KMS-11 (cell line): ENCODE measurements at regions not wholly inside any gene's neighbourhood (a gene's known extent, or its start where the extent isn't known, plus 50 kb on each side); places are given as distances from the start of the nearest gene placed in this dataset.

Experiments
- H2AFZ ChIP-seq: fragments of 200-600 bp; sonication (generic); 2 replicates; pipeline ENCODE4 v1.6.1; 2016; ENCODE audit warnings: antibody characterized with exemption, mixed run types, low read depth
- H3K27ac ChIP-seq: fragments of 200-600 bp; sonication (generic); 2 replicates; pipeline ENCODE4 v1.6.1; 2016; ENCODE audit warnings: mild to moderate bottlenecking, mixed run types
- H3K27me3 ChIP-seq: fragments of 200-600 bp; sonication (generic); 2 replicates; pipeline ENCODE4 v1.6.1; 2017; ENCODE audit warnings: mild to moderate bottlenecking, low read depth, mixed run types, moderate library complexity; ENCODE audit not compliant: insufficient read depth
- H3K36me3 ChIP-seq: fragments of 200-600 bp; sonication (generic); 2 replicates; pipeline ENCODE4 v1.6.1; 2017; ENCODE audit warnings: mild to moderate bottlenecking, mixed run types; ENCODE audit not compliant: insufficient read depth
- H3K4me1 ChIP-seq: fragments of 200-600 bp; sonication (generic); 2 replicates; pipeline ENCODE4 v1.6.1; 2016; ENCODE audit warnings: mild to moderate bottlenecking, low read depth, mixed run types; ENCODE audit not compliant: poor library complexity, severe bottlenecking
- H3K4me2 ChIP-seq: fragments of 200-600 bp; sonication (generic); 2 replicates; pipeline ENCODE4 v1.7.0; 2016; ENCODE audit warnings: mild to moderate bottlenecking, mixed run types
- H3K4me3 ChIP-seq: fragments of 200-600 bp; sonication (generic); IDR thresholded peaks from 2 replicates; pipeline ENCODE4 v1.6.1; 2017; ENCODE audit warnings: low read depth, low read length, mixed read lengths; ENCODE audit not compliant: insufficient read depth
- H3K79me2 ChIP-seq: fragments of 200-600 bp; sonication (generic); 2 replicates; pipeline ENCODE4 v1.6.1; 2016; ENCODE audit warnings: low read depth, mixed run types; ENCODE audit not compliant: insufficient read depth
- H3K9ac ChIP-seq: fragments of 200-600 bp; sonication (generic); 2 replicates; pipeline ENCODE4 v1.6.1; 2016; ENCODE audit warnings: mild to moderate bottlenecking, mixed run types
- H4K20me1 ChIP-seq: fragments of 200-600 bp; sonication (generic); 2 replicates; pipeline ENCODE4 v1.6.1; 2016; ENCODE audit warnings: mild to moderate bottlenecking, mixed run types; ENCODE audit not compliant: insufficient read depth
- TF ChIP-seq, protein P1 (sequence below): fragments of 200-600 bp; sonication (generic); conservative IDR thresholded peaks from 2 replicates; pipeline ENCODE4 v1.6.1; 2017; ENCODE audit warnings: low read depth, mild to moderate bottlenecking, antibody characterized with exemption, low read length, moderate library complexity, mixed read lengths

DNA sequence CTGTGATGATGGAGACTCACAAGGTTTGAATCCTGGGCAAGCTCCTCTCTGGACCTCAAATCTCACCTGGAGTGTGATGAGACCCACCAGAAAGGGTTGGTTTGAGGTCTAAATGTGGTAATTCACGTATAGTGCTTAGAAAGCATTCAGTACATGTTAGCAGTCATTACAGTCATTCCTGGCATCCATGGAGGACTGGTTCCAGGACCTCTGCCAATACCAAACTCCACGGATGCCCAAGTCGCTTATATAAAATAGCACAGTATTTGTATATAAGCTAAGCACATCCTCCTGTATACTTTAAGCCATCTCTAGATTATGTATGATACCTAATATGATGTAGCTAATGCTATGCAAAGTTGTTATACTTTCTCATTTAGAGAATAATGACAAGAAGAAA, 67.6 kb upstream of the CYP2D6 start:
- Histone ChIP-seq H3K27me3 (no peaks in the 10 kb centered on the region), H3K4me3 (no peak overlapping the region), H3K79me2 (peaks cover 83% of the 10 kb centered on the region), H3K27ac (no peak overlapping the region), H2AFZ (no peak overlapping the region), H3K36me3 (no peaks in the 10 kb centered on the region), H3K4me2 (no peak overlapping the region), H3K4me1 (peaks cover 10% of the 10 kb centered on the region), H3K9ac (no peak overlapping the region), H4K20me1 (0 out of 2 replicates have a peak, but pooled peaks cover 10% of the 10 kb centered on the region)
- TF ChIP-seq, protein P1, sequence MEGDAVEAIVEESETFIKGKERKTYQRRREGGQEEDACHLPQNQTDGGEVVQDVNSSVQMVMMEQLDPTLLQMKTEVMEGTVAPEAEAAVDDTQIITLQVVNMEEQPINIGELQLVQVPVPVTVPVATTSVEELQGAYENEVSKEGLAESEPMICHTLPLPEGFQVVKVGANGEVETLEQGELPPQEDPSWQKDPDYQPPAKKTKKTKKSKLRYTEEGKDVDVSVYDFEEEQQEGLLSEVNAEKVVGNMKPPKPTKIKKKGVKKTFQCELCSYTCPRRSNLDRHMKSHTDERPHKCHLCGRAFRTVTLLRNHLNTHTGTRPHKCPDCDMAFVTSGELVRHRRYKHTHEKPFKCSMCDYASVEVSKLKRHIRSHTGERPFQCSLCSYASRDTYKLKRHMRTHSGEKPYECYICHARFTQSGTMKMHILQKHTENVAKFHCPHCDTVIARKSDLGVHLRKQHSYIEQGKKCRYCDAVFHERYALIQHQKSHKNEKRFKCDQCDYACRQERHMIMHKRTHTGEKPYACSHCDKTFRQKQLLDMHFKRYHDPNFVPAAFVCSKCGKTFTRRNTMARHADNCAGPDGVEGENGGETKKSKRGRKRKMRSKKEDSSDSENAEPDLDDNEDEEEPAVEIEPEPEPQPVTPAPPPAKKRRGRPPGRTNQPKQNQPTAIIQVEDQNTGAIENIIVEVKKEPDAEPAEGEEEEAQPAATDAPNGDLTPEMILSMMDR, result no peak

GRCh38 chr22:42196454-42196853, 65.8 kb upstream of the CYP2D6 start:
- 0 out of 2 replicates have a peak, but pooled peaks cover 10% of the 10 kb centered on the region for H4K20me1 ChIP-seq
- no peaks in the 10 kb centered on the region for H3K27me3 ChIP-seq
- TF ChIP-seq, protein P1, result no peak
- H3K4me1 ChIP-seq, result peaks cover 5% of the 10 kb centered on the region
- peaks cover 72% of the 10 kb centered on the region for H3K79me2 ChIP-seq
- no peak overlapping the region for H3K27ac ChIP-seq
- H3K9ac ChIP-seq, result no peak overlapping the region
- no peak overlapping the region for H3K4me3 ChIP-seq
- no peak overlapping the region for H2AFZ ChIP-seq
- H3K36me3 ChIP-seq, result no peaks in the 10 kb centered on the region
- no peak overlapping the region for H3K4me2 ChIP-seq

DNA sequence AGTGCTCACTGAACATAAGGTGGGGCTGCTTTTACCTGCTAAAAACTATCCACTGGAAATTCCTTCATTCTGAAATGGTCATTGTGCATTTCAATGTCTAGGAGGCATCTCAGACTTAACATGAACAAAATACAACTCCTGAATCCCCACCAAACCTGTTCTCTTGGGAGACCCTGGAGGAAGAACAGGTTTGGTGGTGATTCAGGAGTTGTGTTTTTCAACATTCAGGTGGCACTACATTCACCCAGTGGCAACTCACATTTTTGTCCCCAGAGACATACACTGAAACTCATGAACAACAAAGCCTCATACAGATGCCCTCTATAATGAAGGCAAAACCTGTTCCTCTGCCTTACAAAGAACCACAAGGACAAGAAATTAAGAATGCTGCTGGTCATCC, 64.3 kb upstream of the CYP2D6 start:
- Histone ChIP-seq H2AFZ (no peak overlapping the region), H3K4me2 (no peak overlapping the region), H3K9ac (no peak overlapping the region), H3K27me3 (no peaks in the 10 kb centered on the region), H4K20me1 (0 out of 2 replicates have a peak, but pooled peaks cover 10% of the 10 kb centered on the region), H3K79me2 (peaks cover 57% of the 10 kb centered on the region), H3K4me1 (peaks cover 5% of the 10 kb centered on the region), H3K36me3 (no peaks in the 10 kb centered on the region), H3K4me3 (no peak overlapping the region), H3K27ac (no peak overlapping the region)
- TF ChIP-seq, protein P1, result no peak

GRCh38 chr22:42194104-42194851, 63.7 kb upstream of the CYP2D6 start:
- H3K79me2 ChIP-seq, result peaks cover 57% of the 10 kb centered on the region

More at GRCh38 chr22:42194104-42194851, 63.7 kb upstream of the CYP2D6 start:
- H3K36me3 ChIP-seq, result no peaks in the 10 kb centered on the region
- no peak overlapping the region for H3K9ac ChIP-seq
- no peaks in the 10 kb centered on the region for H3K27me3 ChIP-seq
- H3K4me2 ChIP-seq, result no peak overlapping the region
- TF ChIP-seq, protein P1, result no peak
- no peak overlapping the region for H2AFZ ChIP-seq
- 0 out of 2 replicates have a peak, but pooled peaks cover 10% of the 10 kb centered on the region for H4K20me1 ChIP-seq
- no peak overlapping the region for H3K4me3 ChIP-seq
- peaks cover 5% of the 10 kb centered on the region for H3K4me1 ChIP-seq
- H3K27ac ChIP-seq, result no peak overlapping the region
